Mesendoderm (in vitro differentiated cells): ENCODE measurements at regions not wholly inside any gene's neighbourhood (a gene's known extent, or its start where the extent isn't known, plus 50 kb on each side); places are given as distances from the start of the nearest gene placed in this dataset.

Source experiments
- DNase-seq: peaks from one replicate; pipeline ENCODE4 v3.0.0; 2013
- H2AK5ac ChIP-seq: 2 replicates; pipeline ENCODE4 v1.6.1; 2013; ENCODE audit warnings: low read length, inconsistent platforms
- H2BK120ac ChIP-seq: 2 replicates; pipeline ENCODE4 v1.6.1; 2013; ENCODE audit warnings: low read depth, mild to moderate bottlenecking, low read length, moderate library complexity, mixed read lengths
- H2BK15ac ChIP-seq: replicated peaks from 2 replicates; pipeline ENCODE4 v1.6.1; 2013; ENCODE audit warnings: low read depth, mild to moderate bottlenecking, moderate library complexity
- H2BK5ac ChIP-seq: 2 replicates; pipeline ENCODE4 v1.6.1; 2013; ENCODE audit warnings: low read length, inconsistent platforms
- H3K18ac ChIP-seq: 2 replicates; pipeline ENCODE4 v1.6.1; 2013; ENCODE audit warnings: mild to moderate bottlenecking, low read length, mixed read lengths
- H3K23ac ChIP-seq: one replicate; pipeline ENCODE4 v1.6.1; 2013; ENCODE audit warnings: low read length
- H3K27ac ChIP-seq: 2 replicates; pipeline ENCODE4 v1.5.1; 2013; ENCODE audit warnings: low read depth, mild to moderate bottlenecking, inconsistent platforms, low read length, moderate library complexity
- H3K27me3 ChIP-seq: 2 replicates; pipeline ENCODE4 v1.6.1; 2013; ENCODE audit warnings: low read length, control low read depth, mild to moderate bottlenecking, inconsistent platforms; ENCODE audit not compliant: insufficient read depth, poor library complexity
- H3K36me3 ChIP-seq: 2 replicates; pipeline ENCODE4 v1.6.1; 2013; ENCODE audit warnings: low read length, inconsistent platforms; ENCODE audit not compliant: control insufficient read depth, insufficient read depth
- H3K4ac ChIP-seq: one replicate; pipeline ENCODE4 v1.6.1; 2013; ENCODE audit warnings: low read depth, mild to moderate bottlenecking, low read length, moderate library complexity
- H3K4me1 ChIP-seq: 2 replicates; pipeline ENCODE4 v1.6.1; 2013; ENCODE audit warnings: low read depth, low read length, inconsistent platforms; ENCODE audit not compliant: control insufficient read depth
- H3K4me2 ChIP-seq: 2 replicates; pipeline ENCODE4 v1.6.1; 2013; ENCODE audit warnings: low read length
- H3K4me3 ChIP-seq: 2 replicates; pipeline ENCODE4 v1.5.1; 2013; ENCODE audit warnings: mild to moderate bottlenecking, low read length
- H3K56ac ChIP-seq: one replicate; pipeline ENCODE4 v1.6.1; 2013; ENCODE audit warnings: low read length
- H3K79me1 ChIP-seq: 2 replicates; pipeline ENCODE4 v1.6.1; 2013; ENCODE audit warnings: low read length, inconsistent platforms
- H3K79me2 ChIP-seq: 2 replicates; pipeline ENCODE4 v1.6.1; 2013; ENCODE audit warnings: mild to moderate bottlenecking, low read length; ENCODE audit not compliant: control insufficient read depth, insufficient read depth
- H3K9ac ChIP-seq: 2 replicates; pipeline ENCODE4 v1.6.1; 2013; ENCODE audit warnings: low read length, inconsistent platforms
- H4K5ac ChIP-seq: one replicate; pipeline ENCODE4 v1.6.1; 2013; ENCODE audit warnings: low read length
- H4K8ac ChIP-seq: one replicate; pipeline ENCODE4 v1.6.1; 2013; ENCODE audit warnings: low read depth, mild to moderate bottlenecking, control low read depth, low read length, moderate library complexity
- WGBS: extraction: QIAGEN DNeasy Blood & Tissue Kit; methylation state at CpG from one replicate; pipeline ENCODE4 v1.1.7; 2013; ENCODE audit warnings: low lambda C conversion rate, missing lambda C conversion rate; ENCODE audit not compliant: insufficient coverage; ENCODE audit errors: extremely low coverage; 5-methylcytosine and 5-hydroxymethylcytosine counted together

DNA sequence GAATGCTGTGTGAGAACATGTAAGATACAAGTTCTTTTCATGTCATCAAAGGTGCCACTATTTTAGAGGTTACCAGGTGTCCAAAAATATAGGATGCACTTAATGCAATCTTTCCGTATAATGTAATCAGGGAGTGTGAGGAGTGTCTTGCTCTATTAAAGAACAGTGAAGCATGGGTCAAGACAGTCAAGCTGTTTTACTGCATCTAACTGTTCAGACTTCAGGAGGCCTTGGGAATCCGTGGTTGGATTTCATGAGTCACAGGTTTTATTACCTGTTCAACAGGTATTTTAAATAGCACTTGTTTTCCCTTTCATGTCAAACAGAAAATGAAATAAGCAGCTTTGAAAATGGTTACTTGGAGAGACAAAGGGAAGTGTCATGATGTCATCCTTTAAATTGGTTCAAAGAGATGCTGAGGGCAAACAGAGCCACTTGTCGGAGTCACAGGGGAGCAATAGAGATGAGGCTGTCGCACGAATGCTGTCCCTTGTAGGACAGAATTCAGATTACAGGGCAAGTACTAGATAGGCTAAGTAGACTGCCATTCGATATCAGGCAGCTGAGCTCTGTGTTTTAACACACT, 621.5 kb downstream of the QKI start:
- H3K9ac ChIP-seq, result no peak overlapping the region
- H3K79me2 ChIP-seq, result no peaks in the 10 kb centered on the region
- H2BK15ac ChIP-seq, result no peak overlapping the region
- H3K23ac ChIP-seq, result no peak overlapping the region
- no peak overlapping the region for H4K5ac ChIP-seq
- H3K79me1 ChIP-seq, result no peaks in the 10 kb centered on the region
- no peaks in the 10 kb centered on the region for H3K27me3 ChIP-seq
- H3K56ac ChIP-seq, result no peak overlapping the region
- no peak overlapping the region for H2AK5ac ChIP-seq
- no peaks in the 10 kb centered on the region for H3K4me1 ChIP-seq
- no peak overlapping the region for H3K4me2 ChIP-seq
- H3K18ac ChIP-seq, result no peak overlapping the region
- no peak overlapping the region for H2BK120ac ChIP-seq
- H3K27ac ChIP-seq, result no peak overlapping the region
- no peak overlapping the region for H2BK5ac ChIP-seq
- H3K4me3 ChIP-seq, result no peak overlapping the region
- no peaks in the 10 kb centered on the region for H3K36me3 ChIP-seq
- H3K4ac ChIP-seq, result no peak overlapping the region
- no peak overlapping the region for H4K8ac ChIP-seq
- DNase-seq, result no peak
- WGBS, result no CpG with 5 or more reads among the region's 6 CpGs

DNA sequence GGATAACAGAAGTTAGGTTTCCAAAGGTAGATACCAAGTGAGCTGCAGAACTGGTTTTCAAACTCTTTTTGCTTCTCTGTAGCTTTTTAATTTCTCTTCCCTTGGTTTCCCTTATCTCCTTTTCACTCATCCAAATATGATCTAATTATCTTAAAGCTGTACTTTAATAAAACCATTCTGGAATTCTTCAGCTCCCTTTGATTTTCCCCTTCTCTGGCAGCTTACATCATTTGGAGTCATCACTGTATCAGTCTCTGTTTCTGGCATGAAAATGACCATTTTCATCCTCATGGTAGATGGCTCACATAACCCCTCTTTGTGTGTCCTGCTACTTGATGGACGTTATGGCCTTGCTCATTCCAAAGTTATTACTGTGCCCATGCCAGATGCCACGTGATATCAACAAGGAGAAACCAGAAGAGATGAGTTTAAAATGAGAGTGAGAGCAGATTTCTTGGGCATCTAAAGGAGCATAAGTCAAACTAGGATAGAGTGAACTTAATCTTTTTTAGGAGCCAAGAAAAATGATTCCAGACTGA, 620.2 kb downstream of the QKI start:
- Histone ChIP-seq H3K18ac (no peak overlapping the region), H3K23ac (no peak overlapping the region), H3K27me3 (no peaks in the 10 kb centered on the region), H3K56ac (no peak overlapping the region), H4K5ac (no peak overlapping the region), H3K79me2 (no peaks in the 10 kb centered on the region), H2BK5ac (no peak overlapping the region), H3K4me2 (no peak overlapping the region), H2BK120ac (no peak overlapping the region), H2BK15ac (no peak overlapping the region), H3K36me3 (no peaks in the 10 kb centered on the region), H3K4ac (no peak overlapping the region), H3K9ac (no peak overlapping the region), H3K79me1 (no peaks in the 10 kb centered on the region), H2AK5ac (no peak overlapping the region), H3K4me3 (no peak overlapping the region), H3K27ac (no peak overlapping the region), H4K8ac (no peak overlapping the region), H3K4me1 (no peaks in the 10 kb centered on the region)
- no CpG with 5 or more reads among the region's 2 CpGs for WGBS
- no peak for DNase-seq

GRCh38 chr6:164025180-164025579, 610.7 kb downstream of the QKI start:
- no peak overlapping the region for H3K4ac ChIP-seq
- no peaks in the 10 kb centered on the region for H3K4me1 ChIP-seq
- no peak overlapping the region for H3K4me3 ChIP-seq
- no peak for DNase-seq
- H3K79me1 ChIP-seq, result no peaks in the 10 kb centered on the region
- H3K56ac ChIP-seq, result no peak overlapping the region
- no peaks in the 10 kb centered on the region for H3K36me3 ChIP-seq
- no peak overlapping the region for H3K9ac ChIP-seq
- no peak overlapping the region for H2AK5ac ChIP-seq
- H3K27ac ChIP-seq, result no peak overlapping the region
- H4K8ac ChIP-seq, result no peak overlapping the region
- H3K4me2 ChIP-seq, result no peak overlapping the region
- H4K5ac ChIP-seq, result no peak overlapping the region
- H2BK120ac ChIP-seq, result no peak overlapping the region
- H2BK5ac ChIP-seq, result no peak overlapping the region
- no peaks in the 10 kb centered on the region for H3K79me2 ChIP-seq
- no CpG with 5 or more reads among the region's 6 CpGs for WGBS
- H3K27me3 ChIP-seq, result no peaks in the 10 kb centered on the region
- H3K18ac ChIP-seq, result no peak overlapping the region
- no peak overlapping the region for H3K23ac ChIP-seq
- H2BK15ac ChIP-seq, result no peak overlapping the region

- H2BK5ac ChIP-seq, result no peak overlapping the region
- H3K4me3 ChIP-seq, result no peak overlapping the region
- H2BK15ac ChIP-seq, result no peak overlapping the region
- WGBS, result no CpG with 5 or more reads among the region's 7 CpGs
- no peak overlapping the region for H2AK5ac ChIP-seq
- no peaks in the 10 kb centered on the region for H3K79me1 ChIP-seq
- no peaks in the 10 kb centered on the region for H3K4me1 ChIP-seq
- H3K23ac ChIP-seq, result no peak overlapping the region
- no peaks in the 10 kb centered on the region for H3K79me2 ChIP-seq
- H3K36me3 ChIP-seq, result no peaks in the 10 kb centered on the region
- no peak overlapping the region for H4K5ac ChIP-seq
- H3K27me3 ChIP-seq, result no peaks in the 10 kb centered on the region
- H3K56ac ChIP-seq, result no peak overlapping the region
- H3K18ac ChIP-seq, result no peak overlapping the region
- H4K8ac ChIP-seq, result no peak overlapping the region
- H3K27ac ChIP-seq, result no peak overlapping the region
- no peak for DNase-seq
- H2BK120ac ChIP-seq, result no peak overlapping the region
- H3K4ac ChIP-seq, result no peak overlapping the region
- H3K9ac ChIP-seq, result no peak overlapping the region
- H3K4me2 ChIP-seq, result no peak overlapping the region
Observed at GRCh38 chr6:164023535-164023934, 609.0 kb downstream of the QKI start.

- Histone ChIP-seq H3K79me1 (no peaks in the 10 kb centered on the region), H3K4me3 (no peak overlapping the region), H4K8ac (no peak overlapping the region), H3K18ac (no peak overlapping the region), H3K79me2 (no peaks in the 10 kb centered on the region), H3K4me2 (no peak overlapping the region), H3K56ac (no peak overlapping the region), H2AK5ac (no peak overlapping the region), H3K23ac (no peak overlapping the region), H3K4ac (no peak overlapping the region), H3K36me3 (no peaks in the 10 kb centered on the region), H3K27ac (no peak overlapping the region), H4K5ac (no peak overlapping the region), H2BK120ac (no peak overlapping the region), H3K27me3 (no peaks in the 10 kb centered on the region), H2BK5ac (no peak overlapping the region), H3K9ac (no peak overlapping the region), H2BK15ac (no peak overlapping the region), H3K4me1 (no peaks in the 10 kb centered on the region)
- WGBS, result no CpG with 5 or more reads among the region's 13 CpGs
- DNase-seq, result no peak
Observed at GRCh38 chr6:164022632-164023031, 608.1 kb downstream of the QKI start.
